AG08396 (cell line): ENCODE measurements at regions not wholly inside any gene's neighbourhood (a gene's known extent, or its start where the extent isn't known, plus 50 kb on each side); places are given as distances from the start of the nearest gene placed in this dataset.

Experiments
- DNase-seq: peaks from one replicate; pipeline ENCODE4 v3.0.0; 2012; ENCODE audit warnings: low spot score, mixed read lengths

DNA sequence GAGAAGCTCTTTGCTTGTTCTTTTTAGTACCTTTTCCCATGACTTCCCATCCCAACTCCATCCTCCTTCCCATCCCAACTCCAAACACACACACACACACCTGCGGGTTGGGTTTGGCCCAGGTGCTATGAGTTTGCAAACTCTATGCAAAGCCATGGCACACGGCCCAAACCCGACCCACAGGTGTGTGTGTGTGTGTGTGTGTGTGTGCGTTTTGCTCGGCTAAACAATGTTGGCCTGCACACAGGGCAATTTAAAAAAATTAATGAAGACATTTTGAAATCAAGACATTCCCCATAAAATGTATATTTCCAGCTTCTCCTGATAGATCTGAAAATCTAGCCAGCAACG lies 103.7 kb upstream of the TLE3 start:
- no peak for DNase-seq

DNA sequence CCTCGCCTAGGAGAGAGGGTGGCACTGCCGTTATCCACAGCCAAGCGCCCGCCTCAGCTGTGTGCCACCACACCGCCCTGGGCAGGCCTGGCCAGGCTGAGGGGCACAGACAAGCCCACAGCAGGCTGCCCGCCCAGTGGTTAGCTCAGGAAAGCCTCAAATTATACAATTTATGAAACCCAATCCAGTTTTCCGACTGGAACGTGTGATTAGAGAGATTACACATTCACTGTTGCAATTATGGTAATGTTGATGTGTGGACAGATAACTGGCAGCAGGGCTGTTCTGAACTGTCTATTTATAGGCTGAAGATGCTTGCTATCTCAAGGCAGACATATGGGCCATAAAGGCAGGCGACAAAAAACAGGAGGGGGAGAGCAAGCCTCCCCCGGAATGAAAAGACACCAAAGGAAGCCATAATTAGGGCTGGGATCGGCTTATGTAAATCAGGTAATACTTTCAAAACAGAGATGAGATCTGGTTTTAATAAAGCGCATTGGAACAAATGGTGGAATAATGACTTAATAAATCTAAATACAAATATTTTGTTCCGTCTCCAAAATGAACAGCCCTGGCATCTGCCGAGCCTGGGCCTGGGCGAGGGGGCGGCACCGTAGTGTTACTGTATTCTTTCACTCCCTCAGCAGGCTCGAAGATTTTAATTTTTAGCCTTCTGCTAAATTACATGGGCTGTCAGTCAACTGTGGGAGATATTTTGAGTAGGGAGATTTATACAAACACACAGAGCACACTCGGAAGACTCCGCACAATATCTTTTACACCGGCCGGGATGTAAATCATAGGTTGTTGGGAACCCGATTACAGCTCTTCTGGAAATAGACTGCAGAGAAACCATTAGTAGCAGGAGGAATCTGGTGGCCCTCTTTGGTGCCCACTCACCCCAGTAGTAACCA lies 103.1 kb upstream of the TLE3 start:
- no peak for DNase-seq

DNA sequence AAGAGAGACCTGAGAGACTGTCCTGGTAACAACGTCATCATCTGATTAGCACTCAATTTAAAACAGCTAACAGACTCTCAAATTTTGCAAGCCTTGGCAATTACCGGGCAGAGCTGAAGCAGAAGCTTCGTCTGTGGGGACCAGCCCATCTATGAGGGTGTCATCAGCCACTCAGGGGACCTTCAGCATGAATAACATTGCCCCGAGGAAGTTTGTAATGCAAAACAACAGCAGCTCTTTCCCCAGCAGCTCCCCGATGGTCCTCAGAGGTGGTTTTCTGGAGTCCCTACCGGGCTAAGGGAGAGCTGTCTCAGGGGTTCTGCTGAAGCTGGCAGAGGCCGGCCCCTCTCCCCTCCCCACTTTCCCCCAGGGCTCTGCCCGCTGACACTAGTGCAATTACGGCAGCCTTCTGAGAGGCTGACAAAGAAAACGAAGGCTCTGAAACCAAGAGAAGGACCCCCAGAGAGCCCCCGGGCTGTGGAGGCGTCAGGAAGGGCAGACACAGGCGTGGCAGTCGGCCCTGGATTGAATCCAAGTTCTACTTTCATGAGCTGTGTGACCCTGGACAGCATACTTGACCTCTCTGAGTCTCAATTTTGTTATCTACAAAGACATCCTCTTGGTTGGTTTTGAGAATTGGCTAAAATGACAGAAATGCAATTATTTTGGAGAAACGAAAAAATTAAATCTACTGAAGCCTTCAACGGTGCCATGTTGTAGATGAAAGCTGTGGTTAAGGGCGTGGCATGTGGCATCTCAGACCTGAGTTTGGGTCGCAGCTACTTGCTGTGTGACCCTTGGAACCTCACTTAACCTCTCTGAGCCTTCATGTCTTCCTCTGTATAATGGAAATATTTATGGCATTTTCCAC lies 102.1 kb upstream of the TLE3 start:
- no peak for DNase-seq

DNA sequence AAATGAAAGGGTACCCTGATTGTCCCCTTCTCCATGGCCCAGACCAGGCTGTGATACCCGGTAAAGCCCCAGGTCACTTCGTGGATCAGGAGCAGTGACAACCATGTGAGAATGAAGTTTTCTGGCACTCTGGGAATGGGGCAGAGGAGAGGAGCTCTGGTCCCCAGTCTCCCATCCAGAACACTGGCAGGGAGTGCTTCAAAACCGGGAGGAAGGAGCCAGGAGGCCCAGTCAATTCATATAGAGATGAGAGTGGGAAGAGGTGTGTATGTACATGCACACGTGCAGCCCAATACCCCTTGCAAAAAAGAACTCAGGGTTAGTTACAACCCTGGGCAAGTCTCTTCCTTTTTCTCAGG lies 101.4 kb upstream of the TLE3 start:
- DNase-seq: no peak

DNA sequence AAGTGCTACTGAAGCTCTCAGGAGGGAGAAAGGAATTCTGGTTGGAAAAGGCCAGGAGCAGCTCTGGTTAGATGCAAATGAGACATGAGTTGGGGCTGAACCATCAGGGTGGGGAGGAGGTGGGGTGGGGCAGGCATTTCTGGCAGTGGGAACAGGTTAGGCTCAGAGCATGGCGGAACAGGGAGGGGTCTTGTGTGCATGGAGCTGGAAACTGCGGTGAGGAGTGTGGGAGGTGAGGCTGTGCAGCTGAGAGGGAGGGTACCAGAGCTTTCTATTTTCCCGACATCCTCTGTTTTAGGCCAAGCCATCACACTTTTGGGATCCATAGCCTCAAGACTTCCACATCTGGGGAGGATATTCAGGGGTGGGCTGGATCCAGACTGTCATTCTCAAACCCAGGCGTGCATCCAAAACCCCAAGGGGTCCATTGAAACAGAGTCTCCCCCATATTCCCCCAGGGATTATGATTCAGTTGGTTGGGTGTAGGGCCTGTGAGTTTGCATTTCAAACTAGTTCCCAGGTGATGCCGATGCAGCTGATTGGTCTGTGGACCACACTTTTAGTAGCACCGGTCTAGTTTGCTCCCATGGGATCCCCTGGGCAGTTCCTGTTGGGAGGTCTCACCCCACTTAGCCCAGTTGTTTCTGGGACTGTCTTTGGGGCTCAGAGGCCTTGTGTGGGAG lies 100.9 kb upstream of the TLE3 start:
- DNase-seq: no peak

DNA sequence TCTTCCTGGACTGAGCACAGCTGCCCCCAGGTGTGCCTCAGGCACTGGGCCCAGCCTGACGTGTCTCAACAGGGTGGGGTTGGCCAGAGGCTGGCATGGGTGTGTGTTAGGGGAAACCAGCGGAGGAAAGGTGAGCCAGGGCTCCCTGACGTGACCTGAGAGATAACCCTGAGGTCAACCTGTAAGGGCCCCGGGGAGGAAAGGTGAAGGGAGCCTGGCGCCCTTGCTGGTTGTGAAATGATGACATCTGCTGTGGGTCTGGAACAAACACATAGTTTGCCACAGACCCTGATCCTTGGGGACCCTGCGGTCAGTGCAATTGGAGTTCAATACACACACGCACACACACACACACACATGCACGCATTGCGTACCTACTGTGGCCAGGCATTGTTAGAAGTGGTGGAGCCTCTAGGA lies 100.2 kb upstream of the TLE3 start:
- no peak for DNase-seq

DNA sequence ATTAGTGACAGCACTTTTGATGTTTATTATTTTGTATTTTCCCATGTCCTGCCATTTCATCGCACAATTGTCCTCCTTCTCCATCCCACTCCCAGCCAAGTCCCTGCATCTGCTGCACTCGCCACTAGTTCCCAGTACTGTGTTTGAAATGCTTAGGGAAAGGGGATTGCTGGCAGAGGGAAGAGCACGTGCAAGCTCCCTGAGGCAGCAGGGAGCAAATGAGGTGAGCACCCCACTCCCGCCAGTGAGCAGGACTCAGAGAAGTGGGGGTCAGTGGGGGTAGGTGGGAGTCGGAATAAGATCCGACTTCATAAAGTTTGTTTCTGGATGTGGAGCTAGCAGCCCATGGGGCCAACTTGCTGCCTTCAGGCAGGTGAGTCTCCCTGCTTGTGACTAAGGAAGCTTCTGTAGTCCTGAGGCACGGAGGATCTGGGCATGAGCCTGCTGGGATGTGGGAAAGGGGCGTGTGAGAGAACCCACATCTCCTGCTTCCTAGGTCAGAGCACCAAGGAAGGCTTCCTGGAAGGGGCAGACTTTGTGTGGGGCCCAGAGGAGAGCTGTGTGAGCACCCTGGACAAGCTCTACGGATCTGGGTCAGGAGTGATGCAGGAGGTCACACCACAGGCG lies 99.7 kb upstream of the TLE3 start:
- DNase-seq: no peak

DNA sequence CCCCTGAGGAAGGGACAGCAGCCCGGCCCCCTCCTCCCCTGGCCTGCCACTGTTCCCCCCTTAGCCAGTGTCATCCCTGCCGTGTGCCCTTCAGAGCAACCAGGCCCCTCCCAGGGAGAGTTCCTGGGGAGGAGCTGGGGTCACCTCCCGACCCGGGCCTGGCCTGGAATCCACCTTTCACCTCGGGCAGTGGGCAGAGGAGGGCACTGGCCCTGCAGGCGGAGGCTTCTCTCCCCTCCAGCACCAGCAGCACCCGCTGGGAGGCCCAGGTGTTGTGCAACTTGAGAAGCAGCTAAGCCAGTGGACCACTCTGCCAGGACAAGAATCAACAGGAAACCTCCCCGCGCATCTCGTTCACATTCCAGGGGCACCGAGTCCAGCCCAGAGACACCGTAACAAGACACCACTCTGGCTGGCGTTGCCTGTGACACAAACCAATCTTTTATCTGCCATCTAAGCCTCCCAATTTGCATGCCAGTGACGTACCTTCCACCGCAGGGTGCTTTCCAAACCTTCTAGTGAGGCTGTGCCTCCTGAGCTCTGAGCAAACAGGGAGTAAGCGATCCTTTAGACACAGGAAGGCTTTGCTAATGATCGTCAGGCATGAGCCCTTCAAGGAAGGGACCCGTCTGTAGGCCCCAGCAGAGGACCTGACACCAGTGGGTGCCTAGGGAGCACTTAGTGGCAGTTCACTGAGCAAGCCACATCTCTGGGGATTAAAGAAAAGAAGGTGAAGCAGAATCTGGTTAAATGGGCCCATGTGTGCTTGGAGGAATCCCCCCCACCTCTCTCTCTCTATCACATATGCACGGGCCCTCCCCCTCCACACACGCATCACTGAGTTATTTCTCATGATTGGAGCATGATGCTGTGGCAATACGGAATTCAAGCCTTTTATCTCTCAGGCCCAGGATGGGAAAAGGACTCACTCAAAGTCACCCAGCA lies 98.9 kb upstream of the TLE3 start:
- no peak for DNase-seq

DNA sequence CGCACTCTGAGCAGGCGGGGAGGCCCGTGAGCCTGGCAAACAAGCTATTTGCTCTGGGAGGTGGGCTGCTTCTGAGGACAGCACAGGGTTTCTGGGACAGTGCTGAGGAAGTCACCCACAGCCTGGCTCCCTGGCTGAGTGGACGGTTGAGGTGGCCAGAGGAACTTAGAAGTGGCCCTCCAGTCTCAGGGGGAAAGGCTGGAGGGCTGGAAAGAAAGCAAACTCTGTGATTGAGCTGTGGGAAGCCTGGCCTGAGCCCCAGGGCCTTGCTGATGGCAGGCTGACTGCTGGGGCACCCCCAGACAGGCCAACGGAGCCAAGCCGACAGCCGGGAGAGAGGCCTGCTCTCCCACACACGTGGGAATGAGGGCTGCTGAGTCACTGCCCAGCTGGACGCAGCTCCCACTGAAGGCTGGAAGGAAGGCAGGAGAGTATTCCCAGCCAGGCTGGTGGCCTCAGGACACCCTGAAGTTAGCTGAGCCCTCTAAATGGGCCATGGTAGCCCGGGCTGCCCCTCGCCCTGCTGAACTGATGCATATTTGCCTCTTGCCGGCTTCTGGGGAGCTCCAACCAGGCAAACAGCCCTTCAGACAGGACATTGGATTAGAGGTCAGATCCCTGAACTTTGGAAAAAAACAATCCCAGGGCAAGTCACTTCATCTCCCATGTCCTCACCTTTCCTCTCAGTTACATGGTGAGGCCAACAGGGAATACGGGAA lies 98.0 kb upstream of the TLE3 start:
- DNase-seq: peak; percentile 92

DNA sequence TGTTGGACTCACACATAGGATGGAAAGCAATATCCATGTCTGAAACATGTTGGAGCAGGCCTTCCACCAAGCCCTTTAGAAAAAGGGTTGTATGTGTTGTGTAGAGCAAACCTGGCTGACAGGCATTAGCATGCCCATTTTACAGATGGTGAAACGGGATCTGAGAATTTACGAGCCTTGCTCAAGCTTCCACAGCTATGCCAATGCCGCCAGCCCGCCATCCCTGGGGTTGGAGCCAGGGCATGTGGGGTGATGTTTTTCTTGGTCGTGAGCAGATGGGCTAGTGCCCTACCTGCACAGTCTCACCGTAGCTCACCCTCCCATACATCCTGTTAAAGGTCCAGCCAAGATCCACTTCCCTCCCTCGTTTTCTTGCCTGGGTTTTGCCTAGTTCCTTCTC lies 97.5 kb upstream of the TLE3 start:
- DNase-seq: no peak

DNA sequence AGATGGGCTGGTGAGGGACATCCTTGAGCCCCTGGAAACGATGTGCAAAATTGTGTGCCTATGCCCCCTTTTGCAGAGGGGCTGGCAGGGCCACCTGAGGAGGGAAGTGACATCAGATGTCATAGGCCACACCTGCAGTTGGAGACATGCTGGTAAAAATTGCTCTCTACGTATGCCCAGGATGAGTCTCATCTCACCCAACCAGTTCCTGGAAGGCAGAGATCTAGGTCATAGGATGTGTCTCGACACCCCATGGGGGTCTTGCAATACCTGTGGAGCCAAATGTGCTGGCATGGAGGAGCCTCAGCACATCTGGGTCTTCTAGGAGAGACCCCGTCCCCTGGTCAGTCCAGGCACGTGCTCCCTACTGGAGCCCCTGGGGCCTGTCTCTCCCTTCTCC lies 96.5 kb upstream of the TLE3 start:
- no peak for DNase-seq

DNA sequence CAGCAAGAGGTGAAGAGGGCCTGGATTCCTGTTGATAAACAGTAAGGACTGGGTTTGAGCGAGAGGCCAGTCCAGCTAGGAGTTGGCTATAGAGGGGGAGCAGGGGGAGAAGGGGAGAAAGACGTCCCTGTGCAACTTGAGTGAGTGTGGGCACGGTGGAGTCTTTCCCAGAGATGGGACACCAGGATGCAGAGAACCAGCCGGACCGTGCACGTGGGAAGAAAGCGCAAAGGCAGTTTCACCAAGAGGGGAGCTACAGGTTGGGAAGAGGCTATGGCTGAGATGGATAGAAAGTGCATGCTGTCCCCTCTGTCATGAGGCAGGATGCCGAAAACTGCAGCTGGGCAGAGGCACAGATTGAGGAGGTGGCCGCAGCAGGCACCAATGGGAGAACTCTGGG lies 96.0 kb upstream of the TLE3 start:
- DNase-seq: no peak

DNA sequence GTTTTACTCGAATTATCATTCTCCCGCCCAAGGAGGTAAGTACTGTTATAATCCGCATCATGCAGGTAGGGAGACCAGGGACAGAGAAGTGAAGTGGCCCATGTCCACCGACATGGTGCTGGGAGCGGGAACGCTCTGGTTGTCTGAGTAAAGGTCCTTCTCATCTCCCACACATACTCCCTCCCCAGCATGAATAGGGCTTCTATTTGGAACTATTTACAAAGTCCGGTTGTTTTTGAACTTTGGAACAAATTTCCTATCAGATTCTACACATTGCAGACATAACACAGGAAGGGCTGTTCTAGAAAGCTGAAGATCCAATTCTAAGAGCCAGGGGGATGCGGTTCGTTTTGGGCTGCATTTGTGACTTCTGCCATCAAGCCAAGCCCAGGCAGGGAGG lies 94.8 kb upstream of the TLE3 start:
- no peak for DNase-seq

DNA sequence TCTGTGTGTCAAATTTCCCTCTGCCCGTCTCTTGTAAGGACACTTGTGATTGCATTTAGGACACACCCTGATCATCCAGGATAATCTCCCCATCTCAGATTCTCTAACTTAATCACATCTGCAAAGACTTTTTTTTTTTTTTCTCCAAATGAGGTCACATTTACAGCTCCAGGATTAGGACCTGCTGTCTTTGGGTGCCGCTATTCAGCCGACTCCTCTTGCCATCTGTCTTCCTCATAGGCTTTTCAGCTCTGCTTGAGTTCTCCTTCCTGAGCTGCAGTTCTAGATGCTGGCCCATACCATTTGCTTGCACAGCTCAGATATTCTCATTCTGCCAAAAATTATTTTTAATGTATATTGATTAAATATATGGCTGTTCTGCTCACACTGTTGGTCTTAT lies 94.3 kb upstream of the TLE3 start:
- no peak for DNase-seq

DNA sequence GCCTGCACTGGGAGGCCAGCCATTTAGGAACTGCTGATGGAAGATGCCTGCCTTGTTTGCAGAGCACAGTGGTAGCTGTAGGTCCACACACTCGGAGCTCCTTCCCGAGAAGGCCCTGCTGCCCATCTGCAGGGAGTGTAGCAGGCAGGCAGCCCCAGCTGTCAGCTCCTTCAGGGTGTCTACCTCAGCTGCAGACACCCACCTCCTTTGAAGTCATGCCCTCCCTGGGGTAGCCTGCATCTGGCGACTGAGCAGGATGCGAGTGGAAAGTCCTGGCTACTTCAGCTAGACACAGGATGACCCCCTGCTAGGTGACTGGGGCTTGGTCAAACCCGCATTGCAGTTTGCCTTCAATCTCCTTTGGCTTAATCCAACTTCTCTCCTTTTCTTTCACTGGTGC lies 93.2 kb upstream of the TLE3 start:
- no peak for DNase-seq

DNA sequence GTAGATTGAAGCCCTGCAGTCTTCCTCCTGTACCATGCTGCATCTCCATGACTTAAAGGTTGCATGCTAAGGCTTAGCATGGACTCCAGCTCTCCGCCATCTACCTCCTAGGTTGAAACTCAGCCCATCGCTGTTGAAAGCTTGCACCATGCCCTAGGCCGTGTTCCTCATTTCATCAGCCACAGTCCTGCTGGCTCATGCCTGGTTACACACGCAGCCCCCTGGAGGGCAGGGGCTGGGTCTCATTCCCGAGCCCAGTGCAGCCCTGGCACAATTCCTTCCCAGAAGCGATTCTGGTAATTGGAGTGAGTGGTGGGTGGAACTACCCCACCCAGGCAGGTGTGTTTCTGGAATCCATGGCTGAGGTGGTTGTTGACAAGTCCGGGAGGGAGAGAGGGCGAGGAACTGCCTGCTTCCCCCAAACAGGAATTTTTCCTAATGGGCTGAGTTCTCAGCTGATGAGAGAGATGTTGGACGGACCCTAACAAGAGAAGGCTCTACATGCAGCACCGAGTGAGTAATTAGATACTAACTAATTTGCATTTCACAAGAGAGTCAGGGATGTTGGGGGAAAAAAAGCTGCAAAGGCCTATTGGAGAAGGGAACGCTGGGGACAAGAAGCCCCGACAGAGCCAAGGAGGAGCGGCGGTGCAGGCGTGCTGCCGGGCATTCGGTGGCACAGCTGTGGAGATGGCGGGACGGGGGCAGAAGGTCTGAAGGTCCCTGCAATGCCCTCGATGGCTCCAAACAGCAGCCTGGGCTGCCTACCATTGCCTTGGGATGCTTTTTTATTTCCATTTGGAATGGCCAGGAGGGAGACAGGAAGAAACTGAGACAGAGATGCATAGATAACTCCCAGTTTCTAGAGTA lies 92.3 kb upstream of the TLE3 start:
- DNase-seq: no peak

DNA sequence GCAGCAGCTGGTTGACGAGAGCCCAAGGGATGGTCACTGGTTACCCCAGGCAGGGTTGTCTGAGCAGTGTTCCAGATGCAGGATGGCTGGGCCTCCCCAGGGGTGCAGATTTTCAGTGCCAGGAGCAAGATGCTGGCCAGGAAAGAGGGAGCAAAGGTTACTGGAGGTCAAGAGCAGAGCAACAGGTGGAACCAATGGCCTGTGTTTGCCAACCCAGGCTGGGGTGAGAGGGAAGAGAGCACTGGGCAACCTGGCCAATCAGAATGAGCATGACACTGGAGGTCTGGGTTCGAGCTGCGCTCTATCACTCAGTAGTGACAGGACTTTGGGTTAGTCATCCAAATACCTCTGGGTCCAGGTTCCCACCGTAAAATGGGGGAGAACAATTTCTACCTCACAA lies 90.6 kb upstream of the TLE3 start:
- DNase-seq: no peak

DNA sequence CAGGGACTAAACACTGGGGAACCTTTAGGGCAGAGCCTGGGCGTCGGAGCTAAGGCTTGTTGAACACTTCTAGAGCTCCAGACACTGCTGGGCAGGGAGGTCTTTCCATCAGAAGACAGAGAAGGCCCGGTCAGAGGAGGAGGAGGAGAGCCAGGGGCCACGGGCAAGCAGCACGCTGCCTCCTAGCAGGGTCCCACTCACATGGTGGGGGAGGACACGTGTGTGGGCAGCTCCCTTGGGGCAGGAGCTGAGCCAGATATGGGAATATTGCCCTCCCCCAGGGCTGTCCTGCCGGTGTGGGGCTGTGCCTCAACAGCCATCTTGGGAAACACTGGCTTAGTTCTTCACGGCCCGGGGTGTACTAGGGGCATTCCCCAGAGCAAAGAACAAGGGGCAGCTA lies 89.6 kb upstream of the TLE3 start:
- no peak for DNase-seq

DNA sequence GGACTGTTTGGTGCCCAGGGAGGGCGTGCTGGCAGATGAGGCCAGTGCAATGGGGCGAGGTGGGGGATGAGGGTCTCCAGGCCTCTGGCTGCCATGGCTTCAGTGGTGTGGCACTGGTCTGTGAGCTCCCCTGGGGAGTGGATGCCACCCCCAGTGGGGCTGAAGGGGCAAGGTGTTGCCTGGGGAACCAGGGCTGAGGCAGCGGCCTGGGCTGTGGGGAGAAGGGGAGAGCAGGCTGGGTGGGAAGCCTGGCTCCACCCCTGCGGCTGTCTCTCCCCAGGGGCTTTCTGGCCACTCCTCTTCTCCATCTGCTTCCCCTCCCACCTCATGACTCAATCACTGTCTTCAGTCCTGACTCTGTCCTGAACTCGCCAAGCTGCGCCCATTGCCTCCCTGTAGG lies 88.4 kb upstream of the TLE3 start:
- DNase-seq: no peak
